ENCODE measurements at regions not wholly inside any gene's neighbourhood (a gene's known extent, or its start where the extent isn't known, plus 50 kb on each side); places are given as distances from the start of the nearest gene placed in this dataset.
"Not testable (repeated sequence)": the region's sequence is repeated elsewhere in the genome, so short reads cannot be mapped to it uniquely, and the experiment has no call there.

- not testable (repeated sequence) for TF ChIP-seq POLR2AphosphoS5, POLR2A (IDR thresholded peaks at IDR 0.05)
- TF ChIP-seq, protein P1, sequence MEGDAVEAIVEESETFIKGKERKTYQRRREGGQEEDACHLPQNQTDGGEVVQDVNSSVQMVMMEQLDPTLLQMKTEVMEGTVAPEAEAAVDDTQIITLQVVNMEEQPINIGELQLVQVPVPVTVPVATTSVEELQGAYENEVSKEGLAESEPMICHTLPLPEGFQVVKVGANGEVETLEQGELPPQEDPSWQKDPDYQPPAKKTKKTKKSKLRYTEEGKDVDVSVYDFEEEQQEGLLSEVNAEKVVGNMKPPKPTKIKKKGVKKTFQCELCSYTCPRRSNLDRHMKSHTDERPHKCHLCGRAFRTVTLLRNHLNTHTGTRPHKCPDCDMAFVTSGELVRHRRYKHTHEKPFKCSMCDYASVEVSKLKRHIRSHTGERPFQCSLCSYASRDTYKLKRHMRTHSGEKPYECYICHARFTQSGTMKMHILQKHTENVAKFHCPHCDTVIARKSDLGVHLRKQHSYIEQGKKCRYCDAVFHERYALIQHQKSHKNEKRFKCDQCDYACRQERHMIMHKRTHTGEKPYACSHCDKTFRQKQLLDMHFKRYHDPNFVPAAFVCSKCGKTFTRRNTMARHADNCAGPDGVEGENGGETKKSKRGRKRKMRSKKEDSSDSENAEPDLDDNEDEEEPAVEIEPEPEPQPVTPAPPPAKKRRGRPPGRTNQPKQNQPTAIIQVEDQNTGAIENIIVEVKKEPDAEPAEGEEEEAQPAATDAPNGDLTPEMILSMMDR (IDR thresholded peaks at IDR 0.05): not testable (repeated sequence)
Measured at GRCh38 chr17:20670506-20670905, 91.0 kb downstream of the CDRT15L2 start.

All from upper lobe of left lung (tissue), 4 donors.